Sigmoid colon (tissue), 4 donors: ENCODE measurements at regions not wholly inside any gene's neighbourhood (a gene's known extent, or its start where the extent isn't known, plus 50 kb on each side); places are given as distances from the start of the nearest gene placed in this dataset.

Source experiments
- CTCF ChIP-seq, 4 experiments: fragments of 450-650 bp in 3 of 4; fragments of 200-600 bp in 1 of 4; IDR thresholded peaks; one replicate each; pipeline ENCODE4 v1.5.1; 2016 to 2019; ENCODE audit warnings: antibody characterized with exemption in 4 of 4, mild to moderate bottlenecking in 3 of 4, moderate library complexity in 2 of 4
- EP300 ChIP-seq, 4 donors: sonication (generic); formaldehyde crosslinking; IDR thresholded peaks; one replicate each; pipeline ENCODE4 v1.6.1; 2017; ENCODE audit warnings: antibody characterized with exemption in 4 of 4

- no peak for TF ChIP-seq CTCF (IDR thresholded peaks at IDR 0.05)
- no peak for TF ChIP-seq EP300 (IDR thresholded peaks at IDR 0.05)
Observed at GRCh38 chr2:216275890-216276289, 96.4 kb downstream of the MARCHF4 start.
